Calu3 (cell line): ENCODE measurements at regions not wholly inside any gene's neighbourhood (a gene's known extent, or its start where the extent isn't known, plus 50 kb on each side); places are given as distances from the start of the nearest gene placed in this dataset.
A peak's percentile ranks its signal among the peaks of the same experiment; 100 is the strongest.

Experiments used
- BruUV-seq: library from RNA; stranded (reverse); fragments of 400-500 nt; replicated peaks from 2 replicates; lab custom pipeline; 2021; lab: Mats Ljungman, UMichigan
- CTCF ChIA-PET: fragments of 300-600 bp; sonication (Branson Sonifier 250); formaldehyde crosslinking; loops from one replicate; lab custom pipeline; 2022; ENCODE audit warnings: antibody characterized with exemption; lab: Charles Lee
- DNase-seq: peaks from one replicate; pipeline ENCODE4 v3.0.0; 2022
- H3K27ac Mint-ChIP-seq: one replicate; pipeline ENCODE4 v1.8.0; 2022; ENCODE audit warnings: mixed read lengths; ENCODE audit not compliant: unreplicated experiment
- H3K27me3 Mint-ChIP-seq: one replicate; pipeline ENCODE4 v1.8.0; 2022; ENCODE audit warnings: mixed read lengths; ENCODE audit not compliant: unreplicated experiment
- H3K36me3 Mint-ChIP-seq: one replicate; pipeline ENCODE4 v1.8.0; 2022; ENCODE audit warnings: mild to moderate bottlenecking, moderate library complexity, mixed read lengths; ENCODE audit not compliant: insufficient read depth, unreplicated experiment
- H3K4me1 Mint-ChIP-seq: one replicate; pipeline ENCODE4 v1.8.0; 2022; ENCODE audit warnings: mild to moderate bottlenecking, low read depth, mixed read lengths; ENCODE audit not compliant: unreplicated experiment
- H3K4me3 Mint-ChIP-seq: one replicate; pipeline ENCODE4 v1.8.0; 2022; ENCODE audit warnings: mild to moderate bottlenecking, low read depth, moderate library complexity, mixed read lengths; ENCODE audit not compliant: unreplicated experiment
- H3K9me3 Mint-ChIP-seq: one replicate; pipeline ENCODE4 v1.8.0; 2022; ENCODE audit warnings: low read depth, mixed read lengths; ENCODE audit not compliant: unreplicated experiment
- CTCF ChIP-seq: fragments of 200-600 bp; IDR thresholded peaks from one replicate; pipeline ENCODE4 v1.8.0; 2022; ENCODE audit warnings: antibody characterized with exemption; ENCODE audit not compliant: unreplicated experiment
- intact Hi-C: fragments of 100-400 bp; cut with micrococcal nuclease; formaldehyde crosslinking; loops from one replicate; pipeline ENCODE4 v1.10.0; 2022; ENCODE audit not compliant: unreplicated experiment

DNA sequence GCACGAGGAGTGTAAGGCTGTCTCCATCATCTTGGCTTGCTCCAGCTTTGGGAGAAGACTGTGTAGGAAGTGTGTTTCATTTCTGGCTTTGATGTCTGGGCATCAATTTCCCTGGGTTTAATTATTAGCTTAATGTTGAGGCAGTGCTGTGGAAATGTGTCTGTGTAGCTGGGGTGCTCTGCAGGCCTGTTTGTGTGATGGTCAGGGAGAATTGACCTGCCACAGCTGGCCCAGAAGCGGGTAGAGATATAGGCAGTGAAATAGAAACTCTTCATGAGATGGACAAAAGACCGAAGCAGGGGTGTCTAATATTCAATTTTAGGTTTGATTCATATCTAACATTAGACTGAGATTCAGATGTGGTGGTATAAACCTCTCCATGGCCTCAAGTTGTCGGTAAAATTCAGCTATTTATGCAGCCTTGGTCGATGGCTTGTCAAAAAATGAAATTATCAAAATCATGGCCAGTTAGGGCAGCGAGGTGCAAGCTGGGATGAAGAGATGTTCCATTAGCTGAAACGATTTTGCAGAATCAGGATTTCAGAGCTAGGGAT is 95.3 kb upstream of the SNX9 start:
- H3K9me3 Mint-ChIP-seq = peaks cover 6% of the 10 kb centered on the region
- no peaks in the 10 kb centered on the region for H3K36me3 Mint-ChIP-seq
- DNase-seq = peak; percentile 3
- H3K27me3 Mint-ChIP-seq = no peaks in the 10 kb centered on the region
- peak overlapping the region; percentile 39 for H3K27ac Mint-ChIP-seq
- CTCF ChIA-PET = interaction anchor here (0.9 to 1.1 kb wide), 2 partner anchors 8 to 28 kb away, joined by 3 read pairs; no protein-coding TSS in a partner anchor
- TF ChIP-seq CTCF = no peak
- H3K4me1 Mint-ChIP-seq = peaks cover 21% of the 10 kb centered on the region
- BruUV-seq = no TSS peak
- intact Hi-C loops = no loop called here
- no peak overlapping the region for H3K4me3 Mint-ChIP-seq

- H3K9me3 Mint-ChIP-seq = peaks cover 6% of the 10 kb centered on the region
- DNase-seq = peak; percentile 55
- intact Hi-C loops = no loop called here
- BruUV-seq = no TSS peak
- peaks cover 21% of the 10 kb centered on the region for H3K4me1 Mint-ChIP-seq
- H3K4me3 Mint-ChIP-seq = no peak overlapping the region
- H3K27me3 Mint-ChIP-seq = no peaks in the 10 kb centered on the region
- CTCF ChIA-PET = interaction anchor here (0.9 to 1.1 kb wide), 2 partner anchors 8 to 28 kb away, joined by 3 read pairs; no protein-coding TSS in a partner anchor
- no peak for TF ChIP-seq CTCF
- H3K27ac Mint-ChIP-seq = no peak overlapping the region
- H3K36me3 Mint-ChIP-seq = no peaks in the 10 kb centered on the region
These were observed 94.7 kb upstream of the SNX9 start for GRCh38 chr6:157728183-157728881.

GRCh38 chr6:157731221-157731620 is 91.8 kb upstream of the SNX9 start:
- peaks cover 21% of the 10 kb centered on the region for H3K4me1 Mint-ChIP-seq
- H3K9me3 Mint-ChIP-seq = no peaks in the 10 kb centered on the region
- DNase-seq = no peak
- no peaks in the 10 kb centered on the region for H3K27me3 Mint-ChIP-seq
- intact Hi-C loops = no loop called here
- no peak for TF ChIP-seq CTCF
- CTCF ChIA-PET = no interaction called here
- H3K36me3 Mint-ChIP-seq = no peaks in the 10 kb centered on the region
- H3K27ac Mint-ChIP-seq = no peak overlapping the region
- no TSS peak for BruUV-seq
- H3K4me3 Mint-ChIP-seq = no peak overlapping the region

DNA sequence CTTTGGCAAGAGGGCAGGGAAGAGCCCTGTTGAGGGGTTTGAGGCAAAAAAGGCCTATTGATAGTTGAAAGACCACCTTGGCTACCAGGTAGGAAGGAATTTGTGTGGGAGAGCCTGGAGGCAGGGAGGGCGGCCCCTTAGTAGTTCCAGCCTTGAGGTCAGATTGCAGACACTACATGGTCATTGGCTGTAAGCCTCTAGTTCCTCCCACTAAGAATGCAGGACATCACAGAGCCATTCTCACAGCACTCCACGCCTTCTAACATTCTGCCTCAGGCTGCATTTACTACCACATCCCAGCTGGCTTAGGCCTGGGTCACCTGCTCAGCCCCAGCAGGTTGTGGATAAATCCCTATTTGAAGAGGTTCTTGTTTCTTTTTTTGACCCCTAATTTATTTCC is 91.0 kb upstream of the SNX9 start:
- TF ChIP-seq CTCF = no peak
- no peak for DNase-seq
- no peaks in the 10 kb centered on the region for H3K9me3 Mint-ChIP-seq
- H3K27me3 Mint-ChIP-seq = no peaks in the 10 kb centered on the region
- BruUV-seq = no TSS peak
- CTCF ChIA-PET = no interaction called here
- no peak overlapping the region for H3K27ac Mint-ChIP-seq
- peaks cover 15% of the 10 kb centered on the region for H3K4me1 Mint-ChIP-seq
- H3K36me3 Mint-ChIP-seq = no peaks in the 10 kb centered on the region
- intact Hi-C loops = no loop called here
- no peak overlapping the region for H3K4me3 Mint-ChIP-seq
